ENCODE measurements at regions not wholly inside any gene's neighbourhood (a gene's known extent, or its start where the extent isn't known, plus 50 kb on each side); places are given as distances from the start of the nearest gene placed in this dataset.

GRCh38 chr22:25405841-25406509, 158.5 kb upstream of the GRK3 start:
- Histone ChIP-seq H2AK5ac (ENCODE audit: low read length) (no peak overlapping the region), H3K18ac (ENCODE audit: low read length) (no peak overlapping the region), H3K79me1 (ENCODE audit: low read length) (peaks cover 2% of the 10 kb centered on the region), H3K23ac (ENCODE audit: low read length) (no peak overlapping the region), H3K14ac (ENCODE audit: low read length) (peak overlapping the region; percentile 90), H2BK5ac (ENCODE audit: low read depth, low read length, poor library complexity) (no peak overlapping the region), H2BK120ac (ENCODE audit: insufficient read depth, low read length, poor library complexity) (peak overlapping the region; percentile 73), H4K8ac (ENCODE audit: low read depth, low read length) (peak overlapping the region; percentile 96), H4K91ac (ENCODE audit: low read depth, low read length) (peak overlapping the region; percentile 85), H3K27ac (ENCODE audit: low read depth, low read length) (no peak overlapping the region), H3K9me3 (ENCODE audit: insufficient read depth, low read depth, low read length) (no peaks in the 10 kb centered on the region), H2AFZ (ENCODE audit: insufficient read depth, low read length, poor library complexity) (peak overlapping the region; percentile 97), H3K4me1 (ENCODE audit: control insufficient read depth in 1 of 2, insufficient read depth in 2 of 2, low read length in 2 of 2) (peaks cover 3 to 17% of the 10 kb centered on the region in 2 experiments), H3K4me3 (ENCODE audit: low read depth, low read length) (no peak overlapping the region), H3K79me2 (ENCODE audit: control insufficient read depth, insufficient read depth, low read length, poor library complexity) (peaks cover 3% of the 10 kb centered on the region), H3K27me3 (ENCODE audit: insufficient read depth, low read length) (no peaks in the 10 kb centered on the region), H3K36me3 (ENCODE audit: control insufficient read depth in 1 of 2, insufficient read depth in 2 of 2, low read length in 2 of 2) (no peaks in the 10 kb centered on the region), H3K9ac (ENCODE audit: low read length) (no peak overlapping the region), H4K12ac (ENCODE audit: low read depth, low read length) (peak overlapping the region; percentile 46), H3K4ac (ENCODE audit: low read depth, low read length) (no peak overlapping the region), H2BK12ac (ENCODE audit: low read length) (no peak overlapping the region), H3K4me2 (ENCODE audit: low read length) (peak overlapping the region; percentile 77)
- WGBS (ENCODE audit: extremely low coverage, insufficient coverage, insufficient read length) = no CpG with 5 or more reads among the region's 19 CpGs
- DNase-seq = peak in 1 of 2 donors; percentile 10

- H3K79me1 ChIP-seq (ENCODE audit: low read length) = peaks cover 2% of the 10 kb centered on the region
- WGBS (ENCODE audit: extremely low coverage, insufficient coverage, insufficient read length) = no CpG with 5 or more reads among the region's 10 CpGs
- no peak overlapping the region for H3K4me3 ChIP-seq (ENCODE audit: low read depth, low read length)
- no peak overlapping the region for H3K4me2 ChIP-seq (ENCODE audit: low read length)
- H3K79me2 ChIP-seq (ENCODE audit: control insufficient read depth, insufficient read depth, low read length, poor library complexity) = peaks cover 3% of the 10 kb centered on the region
- H2BK12ac ChIP-seq (ENCODE audit: low read length) = no peak overlapping the region
- no peak overlapping the region for H4K8ac ChIP-seq (ENCODE audit: low read depth, low read length)
- no peaks in the 10 kb centered on the region for H3K36me3 ChIP-seq (ENCODE audit: control insufficient read depth in 1 of 2, insufficient read depth in 2 of 2, low read length in 2 of 2)
- H3K27ac ChIP-seq (ENCODE audit: low read depth, low read length) = no peak overlapping the region
- H2BK5ac ChIP-seq (ENCODE audit: low read depth, low read length, poor library complexity) = no peak overlapping the region
- no peak overlapping the region for H3K18ac ChIP-seq (ENCODE audit: low read length)
- H3K14ac ChIP-seq (ENCODE audit: low read length) = no peak overlapping the region
- no peak overlapping the region for H2AK5ac ChIP-seq (ENCODE audit: low read length)
- peaks cover 3 to 17% of the 10 kb centered on the region in 2 experiments for H3K4me1 ChIP-seq (ENCODE audit: control insufficient read depth in 1 of 2, insufficient read depth in 2 of 2, low read length in 2 of 2)
- no peak overlapping the region for H4K12ac ChIP-seq (ENCODE audit: low read depth, low read length)
- H3K9me3 ChIP-seq (ENCODE audit: insufficient read depth, low read depth, low read length) = no peaks in the 10 kb centered on the region
- H3K9ac ChIP-seq (ENCODE audit: low read length) = no peak overlapping the region
- H3K4ac ChIP-seq (ENCODE audit: low read depth, low read length) = no peak overlapping the region
- H2AFZ ChIP-seq (ENCODE audit: insufficient read depth, low read length, poor library complexity) = no peak overlapping the region
- peak; percentile 13 to 39 for DNase-seq
- H4K91ac ChIP-seq (ENCODE audit: low read depth, low read length) = no peak overlapping the region
- no peaks in the 10 kb centered on the region for H3K27me3 ChIP-seq (ENCODE audit: insufficient read depth, low read length)
- no peak overlapping the region for H2BK120ac ChIP-seq (ENCODE audit: insufficient read depth, low read length, poor library complexity)
- H3K23ac ChIP-seq (ENCODE audit: low read length) = no peak overlapping the region
Observed at GRCh38 chr22:25406510-25407210, 157.8 kb upstream of the GRK3 start.

GRCh38 chr22:25407226-25407858, 157.1 kb upstream of the GRK3 start:
- no CpG with 5 or more reads among the region's 11 CpGs for WGBS (ENCODE audit: extremely low coverage, insufficient coverage, insufficient read length)
- H4K91ac ChIP-seq (ENCODE audit: low read depth, low read length) = no peak overlapping the region

GRCh38 chr22:25407859-25408229, 156.6 kb upstream of the GRK3 start:
- no peak overlapping the region for H4K8ac ChIP-seq (ENCODE audit: low read depth, low read length)
- no CpG with 5 or more reads among the region's 2 CpGs for WGBS (ENCODE audit: extremely low coverage, insufficient coverage, insufficient read length)
- DNase-seq = no peak
- peaks cover 2% of the 10 kb centered on the region for H3K79me1 ChIP-seq (ENCODE audit: low read length)
- no peak overlapping the region for H3K9ac ChIP-seq (ENCODE audit: low read length)
- H3K27me3 ChIP-seq (ENCODE audit: insufficient read depth, low read length) = no peaks in the 10 kb centered on the region
- no peaks in the 10 kb centered on the region for H3K36me3 ChIP-seq (ENCODE audit: control insufficient read depth in 1 of 2, insufficient read depth in 2 of 2, low read length in 2 of 2)
- H2AFZ ChIP-seq (ENCODE audit: insufficient read depth, low read length, poor library complexity) = no peak overlapping the region
- no peak overlapping the region for H3K18ac ChIP-seq (ENCODE audit: low read length)
- no peak overlapping the region for H2BK120ac ChIP-seq (ENCODE audit: insufficient read depth, low read length, poor library complexity)
- H4K91ac ChIP-seq (ENCODE audit: low read depth, low read length) = no peak overlapping the region
- no peak overlapping the region for H4K12ac ChIP-seq (ENCODE audit: low read depth, low read length)
- H3K23ac ChIP-seq (ENCODE audit: low read length) = no peak overlapping the region
- no peak overlapping the region for H2BK5ac ChIP-seq (ENCODE audit: low read depth, low read length, poor library complexity)
- H3K9me3 ChIP-seq (ENCODE audit: insufficient read depth, low read depth, low read length) = no peaks in the 10 kb centered on the region
- no peak overlapping the region for H3K4me3 ChIP-seq (ENCODE audit: low read depth, low read length)
- H3K4ac ChIP-seq (ENCODE audit: low read depth, low read length) = no peak overlapping the region
- H3K14ac ChIP-seq (ENCODE audit: low read length) = no peak overlapping the region
- H3K4me1 ChIP-seq (ENCODE audit: control insufficient read depth in 1 of 2, insufficient read depth in 2 of 2, low read length in 2 of 2) = peaks cover 3 to 14% of the 10 kb centered on the region in 2 experiments
- no peak overlapping the region for H3K27ac ChIP-seq (ENCODE audit: low read depth, low read length)
- H2AK5ac ChIP-seq (ENCODE audit: low read length) = no peak overlapping the region
- peaks cover 3% of the 10 kb centered on the region for H3K79me2 ChIP-seq (ENCODE audit: control insufficient read depth, insufficient read depth, low read length, poor library complexity)
- H2BK12ac ChIP-seq (ENCODE audit: low read length) = no peak overlapping the region
- H3K4me2 ChIP-seq (ENCODE audit: low read length) = no peak overlapping the region

More at GRCh38 chr22:25407226-25407858, 157.1 kb upstream of the GRK3 start:
- Histone ChIP-seq H4K8ac (ENCODE audit: low read depth, low read length) (no peak overlapping the region), H3K4ac (ENCODE audit: low read depth, low read length) (no peak overlapping the region), H3K23ac (ENCODE audit: low read length) (no peak overlapping the region), H3K4me3 (ENCODE audit: low read depth, low read length) (no peak overlapping the region), H3K9me3 (ENCODE audit: insufficient read depth, low read depth, low read length) (no peaks in the 10 kb centered on the region), H2AFZ (ENCODE audit: insufficient read depth, low read length, poor library complexity) (no peak overlapping the region), H2BK5ac (ENCODE audit: low read depth, low read length, poor library complexity) (no peak overlapping the region), H2AK5ac (ENCODE audit: low read length) (no peak overlapping the region), H3K27me3 (ENCODE audit: insufficient read depth, low read length) (no peaks in the 10 kb centered on the region), H2BK120ac (ENCODE audit: insufficient read depth, low read length, poor library complexity) (no peak overlapping the region), H3K4me1 (ENCODE audit: control insufficient read depth in 1 of 2, insufficient read depth in 2 of 2, low read length in 2 of 2) (peaks cover 3 to 17% of the 10 kb centered on the region in 2 experiments), H3K4me2 (ENCODE audit: low read length) (no peak overlapping the region), H4K12ac (ENCODE audit: low read depth, low read length) (no peak overlapping the region), H3K27ac (ENCODE audit: low read depth, low read length) (no peak overlapping the region), H2BK12ac (ENCODE audit: low read length) (no peak overlapping the region), H3K14ac (ENCODE audit: low read length) (no peak overlapping the region), H3K79me1 (ENCODE audit: low read length) (peaks cover 2% of the 10 kb centered on the region), H3K79me2 (ENCODE audit: control insufficient read depth, insufficient read depth, low read length, poor library complexity) (peaks cover 3% of the 10 kb centered on the region), H3K18ac (ENCODE audit: low read length) (no peak overlapping the region), H3K36me3 (ENCODE audit: control insufficient read depth in 1 of 2, insufficient read depth in 2 of 2, low read length in 2 of 2) (no peaks in the 10 kb centered on the region), H3K9ac (ENCODE audit: low read length) (no peak overlapping the region)
- peak; percentile 81 to 83 for DNase-seq

Measured in trophoblast cell (in vitro differentiated cells and primary cell).